Keratinocyte (primary cell): ENCODE measurements at regions not wholly inside any gene's neighbourhood (a gene's known extent, or its start where the extent isn't known, plus 50 kb on each side); places are given as distances from the start of the nearest gene placed in this dataset.

ENCODE experiments used
- DNase-seq: peaks from one replicate; pipeline ENCODE4 v3.0.0-alpha.2; 2011; ENCODE audit warnings: low read depth, missing footprints, low spot score
- FAIRE-seq: peaks from 2 replicates; lab custom pipeline; 2011; peaks lifted over from hg19 to GRCh38; lab: Jason Lieb, UNC
- H2AFZ ChIP-seq: 2 replicates; pipeline ENCODE4 v1.6.0; 2012; ENCODE audit warnings: low read length, control low read depth, inconsistent platforms; ENCODE audit not compliant: control insufficient read depth
- H3K27ac ChIP-seq: 2 replicates; pipeline ENCODE4 v1.5.1; 2011; ENCODE audit warnings: low read length; ENCODE audit not compliant: control insufficient read depth, insufficient read depth
- H3K27me3 ChIP-seq: 3 replicates; pipeline ENCODE4 v1.6.0; 2011; ENCODE audit warnings: low read length; ENCODE audit not compliant: control insufficient read depth, insufficient read depth; ENCODE audit errors: extremely low read depth
- H3K36me3 ChIP-seq, 2 experiments: 2 replicates in 1 of 2; 3 replicates in 1 of 2; pipeline ENCODE4 v1.5.1; 2011; ENCODE audit warnings: low read length in 2 of 2, mild to moderate bottlenecking in 1 of 2; ENCODE audit not compliant: control insufficient read depth in 2 of 2, insufficient read depth in 2 of 2; ENCODE audit errors: extremely low read depth in 1 of 2
- H3K4me1 ChIP-seq: 3 replicates; pipeline ENCODE4 v1.5.1; 2011; ENCODE audit warnings: low read length; ENCODE audit not compliant: control insufficient read depth, insufficient read depth; ENCODE audit errors: extremely low read depth
- H3K4me2 ChIP-seq: 3 replicates; pipeline ENCODE4 v1.6.0; 2011; ENCODE audit warnings: low read depth, low read length; ENCODE audit not compliant: control insufficient read depth, insufficient read depth; ENCODE audit errors: extremely low read depth
- H3K4me3 ChIP-seq, 3 experiments: fragments of 200-600 bp in 1 of 3; sonication (generic) in 1 of 3; 2 replicates in 2 of 3; 3 replicates in 1 of 3; pipeline ENCODE4 v1.5.1; 2011 to 2016; ENCODE audit warnings: low read length in 3 of 3, mild to moderate bottlenecking in 3 of 3, control low read depth in 2 of 3, inconsistent platforms in 1 of 3, low read depth in 1 of 3, mixed read lengths in 1 of 3, mixed run types in 1 of 3, moderate library complexity in 1 of 3; ENCODE audit not compliant: control insufficient read depth in 2 of 3, insufficient read depth in 2 of 3; ENCODE audit errors: extremely low read depth in 1 of 3
- H3K79me2 ChIP-seq: 2 replicates; pipeline ENCODE4 v1.6.0; 2012; ENCODE audit warnings: low read length; ENCODE audit not compliant: control insufficient read depth, insufficient read depth
- H3K9ac ChIP-seq: 3 replicates; pipeline ENCODE4 v1.6.0; 2011; ENCODE audit warnings: low read length; ENCODE audit not compliant: control insufficient read depth, insufficient read depth; ENCODE audit errors: extremely low read depth
- H3K9me1 ChIP-seq: 3 replicates; pipeline ENCODE4 v1.6.0; 2011; ENCODE audit warnings: low read length; ENCODE audit not compliant: control insufficient read depth, insufficient read depth; ENCODE audit errors: extremely low read depth
- H3K9me3 ChIP-seq: 2 replicates; pipeline ENCODE4 v1.5.1; 2012; ENCODE audit warnings: low read depth, low read length; ENCODE audit not compliant: control insufficient read depth
- H4K20me1 ChIP-seq: 3 replicates; pipeline ENCODE4 v1.6.0; 2011; ENCODE audit warnings: low read length; ENCODE audit not compliant: control insufficient read depth, insufficient read depth; ENCODE audit errors: extremely low read depth
- CTCF ChIP-seq, 3 experiments: IDR thresholded peaks in 1 of 3; conservative IDR thresholded peaks in 1 of 3; optimal IDR thresholded peaks in 1 of 3; 2 replicates in 2 of 3; 3 replicates in 1 of 3; pipeline versions ENCODE3 to v1.5.1; 2011; ENCODE audit warnings: low read length in 3 of 3, mild to moderate bottlenecking in 3 of 3, moderate library complexity in 2 of 3, control low read depth in 1 of 3, inconsistent platforms in 1 of 3; ENCODE audit not compliant: insufficient read depth in 2 of 3; ENCODE audit errors: extremely low read depth in 1 of 3
- EZH2 ChIP-seq: IDR thresholded peaks from one replicate; pipeline ENCODE4 v1.6.1; 2012; ENCODE audit warnings: inconsistent platforms, mild to moderate bottlenecking, low read length, moderate library complexity
- dilution Hi-C: fragments of 300-500 bp; cut with MboI; formaldehyde crosslinking; loops from one replicate; pipeline ENCODE4 v1.7.0; 2020; ENCODE audit warnings: low sequenced_read_pairs; ENCODE audit not compliant: extremely low pct_ligation_motif_present

DNA sequence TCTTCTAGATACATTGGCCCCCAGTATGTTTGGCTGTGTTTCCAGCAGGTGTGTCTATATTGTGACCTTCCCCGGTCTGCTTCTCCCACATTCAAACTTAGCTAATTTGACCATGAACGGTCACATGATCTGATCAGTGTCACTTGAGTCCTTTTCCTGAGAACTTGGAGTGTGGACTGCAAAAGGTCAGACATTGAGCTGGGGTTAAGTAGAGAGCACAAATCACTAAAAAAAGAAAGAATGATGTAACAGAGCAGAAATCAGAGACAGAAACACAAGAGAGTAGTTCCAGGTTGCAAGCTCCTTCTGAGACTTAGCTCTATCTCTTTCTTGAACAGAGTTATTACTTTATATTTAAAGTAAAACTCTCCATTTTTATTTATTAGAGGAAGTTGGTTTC is 733.9 kb downstream of the CBLN4 start:
- DNase-seq: no peak
- H3K9me3 ChIP-seq: no peaks in the 10 kb centered on the region
- dilution Hi-C loops: no loop called here
- no peak for TF ChIP-seq CTCF (optimal IDR thresholded peaks at IDR 0.05 in 1 of 3, IDR thresholded peaks at IDR 0.05 in 1 of 3, conservative IDR thresholded peaks at IDR 0.05 in 1 of 3; ENCODE audit: extremely low read depth in 1 of 3, insufficient read depth in 2 of 3, low read length in 3 of 3)
- no peak overlapping the region for H3K27ac ChIP-seq
- H3K36me3 ChIP-seq: no peaks in the 10 kb centered on the region
- no peaks in the 10 kb centered on the region for H3K9me1 ChIP-seq
- no peaks in the 10 kb centered on the region for H3K79me2 ChIP-seq
- no peak overlapping the region for H3K9ac ChIP-seq
- peaks cover 5% of the 10 kb centered on the region for H3K4me1 ChIP-seq
- no peaks in the 10 kb centered on the region for H3K27me3 ChIP-seq
- H3K4me2 ChIP-seq: no peak overlapping the region
- H2AFZ ChIP-seq: no peak overlapping the region
- no peak for FAIRE-seq
- H3K4me3 ChIP-seq: no peak overlapping the region
- no peaks in the 10 kb centered on the region for H4K20me1 ChIP-seq

GRCh38 chr20:55269913-55270312 is 735.4 kb downstream of the CBLN4 start:
- Histone ChIP-seq H2AFZ (no peak overlapping the region), H3K9me1 (no peaks in the 10 kb centered on the region), H3K79me2 (no peaks in the 10 kb centered on the region), H3K9me3 (no peaks in the 10 kb centered on the region), H3K9ac (no peak overlapping the region), H4K20me1 (no peaks in the 10 kb centered on the region), H3K27me3 (no peaks in the 10 kb centered on the region), H3K36me3 (no peaks in the 10 kb centered on the region), H3K4me2 (no peak overlapping the region), H3K4me1 (peaks cover 5% of the 10 kb centered on the region), H3K27ac (no peak overlapping the region), H3K4me3 (no peak overlapping the region)
- DNase-seq: no peak
- no peak for FAIRE-seq
- no peak for TF ChIP-seq CTCF (optimal IDR thresholded peaks at IDR 0.05 in 1 of 3, IDR thresholded peaks at IDR 0.05 in 1 of 3, conservative IDR thresholded peaks at IDR 0.05 in 1 of 3; ENCODE audit: extremely low read depth in 1 of 3, insufficient read depth in 2 of 3, low read length in 3 of 3)
- no peak for TF ChIP-seq EZH2
- dilution Hi-C loops: no loop called here
